ENCODE measurements at regions not wholly inside any gene's neighbourhood (a gene's known extent, or its start where the extent isn't known, plus 50 kb on each side); places are given as distances from the start of the nearest gene placed in this dataset.

DNA sequence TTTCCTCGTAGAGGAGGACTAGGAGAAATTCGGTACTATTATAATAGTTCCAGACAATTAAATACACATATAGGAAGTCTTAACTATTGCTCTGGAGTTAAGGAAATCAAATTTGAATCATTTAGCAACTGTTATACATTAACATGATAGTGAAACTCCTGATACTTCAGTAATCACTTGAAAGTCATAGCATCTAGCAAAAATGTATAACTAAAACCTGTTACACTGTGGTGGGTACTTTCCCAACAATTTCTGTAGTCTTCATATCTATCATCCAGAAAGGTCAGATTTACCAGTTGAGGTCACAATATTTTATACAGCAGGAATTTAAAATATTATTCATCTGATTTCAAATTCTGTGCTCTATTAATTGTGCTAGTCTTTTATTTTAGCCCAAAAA lies 669.6 kb upstream of the PCDH10 start:
- TF ChIP-seq CTCF (conservative IDR thresholded peaks at IDR 0.05) (no peak), EZH2 (IDR thresholded peaks at IDR 0.05; ENCODE audit: low read depth) (no peak)

All from PC-9 (cell line).